ENCODE measurements at regions not wholly inside any gene's neighbourhood (a gene's known extent, or its start where the extent isn't known, plus 50 kb on each side); places are given as distances from the start of the nearest gene placed in this dataset.

GRCh38 chr16:82364690-82365089 lies 194.7 kb upstream of the MPHOSPH6 start:
- TF ChIP-seq CTCF (IDR thresholded peaks at IDR 0.05) = no peak
- no peak for TF ChIP-seq ELF4 (CRISPR knock-in tag; IDR thresholded peaks at IDR 0.05; ENCODE audit: low read depth)
